Raji (cell line): ENCODE measurements at regions not wholly inside any gene's neighbourhood (a gene's known extent, or its start where the extent isn't known, plus 50 kb on each side); places are given as distances from the start of the nearest gene placed in this dataset.
A peak's percentile ranks its signal among the peaks of the same experiment; 100 is the strongest.

Source experiments
- POLR2A ChIP-seq: IDR thresholded peaks from 2 replicates; pipeline ENCODE4 v1.6.1; 2011; ENCODE audit warnings: low read depth, low read length, control low read depth; ENCODE audit not compliant: insufficient read depth

- TF ChIP-seq POLR2A = peak; percentile 44
Observed at GRCh38 chr14:105817971-105818711, 291.8 kb downstream of the TMEM121 start.

- TF ChIP-seq POLR2A = no peak; the same call in 1 of the 2 replicates
Observed at GRCh38 chr14:105818712-105819005, 292.3 kb downstream of the TMEM121 start.

- TF ChIP-seq POLR2A = no peak
Observed at GRCh38 chr14:105830171-105830570, 303.8 kb downstream of the TMEM121 start.

GRCh38 chr14:105836160-105836559, 309.8 kb downstream of the TMEM121 start:
- TF ChIP-seq POLR2A = no peak

- TF ChIP-seq POLR2A = no peak
Observed at GRCh38 chr14:105836730-105837129, 310.3 kb downstream of the TMEM121 start.

GRCh38 chr14:105837349-105838063, 311.1 kb downstream of the TMEM121 start:
- TF ChIP-seq POLR2A = no peak

GRCh38 chr14:105838107-105838506, 311.7 kb downstream of the TMEM121 start:
- no peak for TF ChIP-seq POLR2A

- TF ChIP-seq POLR2A = no peak
Observed at GRCh38 chr14:105838591-105839424, 312.4 kb downstream of the TMEM121 start.

GRCh38 chr14:105839425-105840265, 313.3 kb downstream of the TMEM121 start:
- no peak for TF ChIP-seq POLR2A

- no peak for TF ChIP-seq POLR2A
Observed at GRCh38 chr14:105840266-105841021, 314.1 kb downstream of the TMEM121 start.

GRCh38 chr14:105841022-105842009, 314.9 kb downstream of the TMEM121 start:
- TF ChIP-seq POLR2A = no peak

GRCh38 chr14:105842105-105842504, 315.7 kb downstream of the TMEM121 start:
- no peak for TF ChIP-seq POLR2A

- TF ChIP-seq POLR2A = no peak
Observed at GRCh38 chr14:105843444-105844046, 317.2 kb downstream of the TMEM121 start.

- TF ChIP-seq POLR2A = no peak
Observed at GRCh38 chr14:105844047-105844630, 317.8 kb downstream of the TMEM121 start.
